MG63 (cell line): ENCODE measurements at regions not wholly inside any gene's neighbourhood (a gene's known extent, or its start where the extent isn't known, plus 50 kb on each side); places are given as distances from the start of the nearest gene placed in this dataset.
A peak's percentile ranks its signal among the peaks of the same experiment; 100 is the strongest.
"Not testable (repeated sequence)": the region's sequence is repeated elsewhere in the genome, so short reads cannot be mapped to it uniquely, and the experiment has no call there.

ENCODE experiments used
- DNase-seq: peaks from one replicate; pipeline ENCODE4 v3.0.0-alpha.2; 2020
- H3K27me3 ChIP-seq: fragments of 250-450 bp; sonication (Bioruptor Pico); 2 replicates; pipeline ENCODE4 v1.5.1; 2020; ENCODE audit warnings: mild to moderate bottlenecking, moderate library complexity
- H3K36me3 ChIP-seq: fragments of 250-450 bp; sonication (Bioruptor Pico); 2 replicates; pipeline ENCODE4 v1.5.1; 2020; ENCODE audit warnings: mild to moderate bottlenecking, moderate library complexity
- H3K4me3 ChIP-seq: fragments of 250-450 bp; sonication (Bioruptor Pico); 2 replicates; pipeline ENCODE4 v1.5.1; 2020; ENCODE audit warnings: mild to moderate bottlenecking, moderate library complexity
- H3K9me3 ChIP-seq: fragments of 250-450 bp; sonication (Bioruptor Pico); 2 replicates; pipeline ENCODE4 v1.5.1; 2020; ENCODE audit warnings: mild to moderate bottlenecking, moderate library complexity

GRCh38 chr2:91742973-91743490, 3051.6 kb downstream of the RPIA start:
- not testable (repeated sequence) for H3K4me3 ChIP-seq, H3K9me3 ChIP-seq, DNase-seq

DNA sequence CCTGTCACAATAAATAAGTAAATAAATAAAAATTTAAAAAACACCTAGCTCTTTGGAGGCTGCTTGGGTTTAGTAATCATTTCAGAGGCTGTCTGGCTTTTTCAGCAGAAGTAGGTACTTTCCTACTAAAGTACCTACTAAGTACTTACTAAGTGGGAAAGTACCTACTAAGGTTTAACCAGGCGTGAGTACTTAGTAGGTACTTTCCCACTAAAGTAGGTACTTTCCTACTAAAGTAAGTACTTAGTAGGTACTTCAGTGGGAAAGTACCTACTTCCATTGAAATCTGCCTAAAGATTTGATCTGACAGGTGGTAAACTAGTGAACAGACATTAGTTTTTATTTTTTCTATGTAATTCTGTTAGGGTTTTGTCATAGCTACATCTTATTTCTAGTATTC, 3052.4 kb downstream of the RPIA start:
- H3K36me3 ChIP-seq, H3K27me3 ChIP-seq, H3K9me3 ChIP-seq, DNase-seq, H3K4me3 ChIP-seq: not testable (repeated sequence)

More at GRCh38 chr2:91742973-91743490, 3051.6 kb downstream of the RPIA start:
- not testable (repeated sequence) for H3K27me3 ChIP-seq, H3K36me3 ChIP-seq

- DNase-seq, H3K4me3 ChIP-seq, H3K36me3 ChIP-seq, H3K27me3 ChIP-seq, H3K9me3 ChIP-seq: not testable (repeated sequence)
Measured at GRCh38 chr2:91744700-91745141, 3053.2 kb downstream of the RPIA start.

GRCh38 chr2:91748902-91749301, 3057.4 kb downstream of the RPIA start:
- Histone ChIP-seq H3K4me3 (no peak overlapping the region), H3K36me3 (no peaks in the 10 kb centered on the region), H3K27me3 (no peaks in the 10 kb centered on the region), H3K9me3 (no peaks in the 10 kb centered on the region)
- no peak for DNase-seq

GRCh38 chr2:91749665-91750064, 3058.2 kb downstream of the RPIA start:
- DNase-seq, H3K9me3 ChIP-seq, H3K4me3 ChIP-seq, H3K27me3 ChIP-seq, H3K36me3 ChIP-seq: not testable (repeated sequence)

GRCh38 chr2:91759361-91759941, 3068.0 kb downstream of the RPIA start:
- DNase-seq, H3K9me3 ChIP-seq, H3K4me3 ChIP-seq, H3K27me3 ChIP-seq, H3K36me3 ChIP-seq: not testable (repeated sequence)

- H3K4me3 ChIP-seq, H3K27me3 ChIP-seq, H3K36me3 ChIP-seq, H3K9me3 ChIP-seq, DNase-seq: not testable (repeated sequence)
Measured at GRCh38 chr2:91760672-91761071, 3069.2 kb downstream of the RPIA start.

DNA sequence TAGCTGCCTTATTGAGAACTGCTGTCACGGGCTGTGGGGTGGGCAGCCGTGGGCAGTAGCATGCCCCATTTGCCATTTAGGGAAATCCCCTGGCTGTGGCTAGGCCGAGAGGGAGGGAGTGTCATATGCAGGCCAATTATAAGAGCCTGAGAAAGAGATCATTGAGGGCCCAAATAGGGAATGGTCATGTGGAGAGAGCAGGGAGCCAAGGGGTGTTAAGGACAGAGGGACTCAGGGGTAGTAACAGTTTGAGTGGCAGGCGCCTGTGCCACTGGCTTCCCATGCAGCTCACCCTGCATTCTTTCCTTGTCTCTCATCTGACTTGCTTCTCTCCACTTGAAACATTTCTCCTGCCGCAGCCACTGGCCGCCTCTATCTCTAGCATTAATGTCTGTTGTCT, 3070.8 kb downstream of the RPIA start:
- not testable (repeated sequence) for H3K4me3 ChIP-seq, H3K27me3 ChIP-seq, DNase-seq, H3K9me3 ChIP-seq, H3K36me3 ChIP-seq

- not testable (repeated sequence) for H3K27me3 ChIP-seq, H3K4me3 ChIP-seq, DNase-seq, H3K36me3 ChIP-seq, H3K9me3 ChIP-seq
Measured at GRCh38 chr2:91763710-91764109, 3072.2 kb downstream of the RPIA start.

DNA sequence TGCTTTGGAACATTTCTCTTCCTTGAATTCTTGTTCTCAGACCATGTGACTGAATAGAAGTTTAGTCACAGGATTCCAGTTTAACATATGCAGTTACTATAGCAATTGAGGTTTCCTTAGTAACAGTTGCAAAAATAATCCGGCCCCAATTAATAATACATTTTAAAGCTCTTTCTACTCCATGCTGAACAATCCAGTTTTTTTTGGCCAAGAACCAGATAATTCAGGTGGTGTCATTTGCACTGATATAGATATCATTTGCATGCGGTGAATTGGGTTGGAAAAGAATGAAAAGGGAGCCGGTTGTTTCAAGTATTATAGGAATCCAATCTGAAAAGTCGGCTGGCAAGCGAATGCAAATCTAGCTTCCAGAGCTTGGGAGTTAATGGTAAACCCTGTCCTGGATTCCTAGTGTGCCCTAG, 3073.1 kb downstream of the RPIA start:
- not testable (repeated sequence) for H3K27me3 ChIP-seq, H3K9me3 ChIP-seq, H3K4me3 ChIP-seq, H3K36me3 ChIP-seq
- peak; percentile 48 for DNase-seq

GRCh38 chr2:91765018-91765754, 3073.7 kb downstream of the RPIA start:
- peak; percentile 77 for DNase-seq
- not testable (repeated sequence) for H3K27me3 ChIP-seq, H3K36me3 ChIP-seq, H3K9me3 ChIP-seq, H3K4me3 ChIP-seq

GRCh38 chr2:91766349-91767048, 3075.0 kb downstream of the RPIA start:
- peak; percentile 86 for DNase-seq
- not testable (repeated sequence) for H3K9me3 ChIP-seq, H3K36me3 ChIP-seq, H3K27me3 ChIP-seq, H3K4me3 ChIP-seq

- H3K27me3 ChIP-seq, DNase-seq, H3K36me3 ChIP-seq, H3K9me3 ChIP-seq, H3K4me3 ChIP-seq: not testable (repeated sequence)
Measured at GRCh38 chr2:91768301-91768700, 3076.8 kb downstream of the RPIA start.

DNA sequence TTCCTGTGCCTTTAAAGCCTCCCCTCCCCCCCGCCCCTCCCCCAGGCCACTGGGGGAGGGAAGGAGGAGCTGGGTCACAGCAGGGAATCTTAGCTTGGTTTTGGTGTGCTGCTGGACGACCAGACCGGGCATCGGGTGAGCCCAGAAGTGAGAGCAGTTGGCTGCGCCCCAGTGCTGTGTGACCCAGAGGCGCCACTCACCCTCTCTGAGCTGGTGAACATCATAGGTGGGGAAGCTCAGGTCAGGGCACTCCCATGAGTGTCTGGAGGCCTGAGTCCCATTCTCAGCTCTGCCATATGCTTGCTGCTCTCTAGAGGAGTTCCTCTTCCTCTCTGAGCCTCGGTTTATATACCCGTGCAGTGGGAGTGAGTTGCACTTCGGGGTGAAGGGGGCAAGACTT, 3077.5 kb downstream of the RPIA start:
- not testable (repeated sequence) for H3K9me3 ChIP-seq, H3K27me3 ChIP-seq

GRCh38 chr2:91770046-91770575, 3078.6 kb downstream of the RPIA start:
- not testable (repeated sequence) for H3K27me3 ChIP-seq, H3K9me3 ChIP-seq, H3K36me3 ChIP-seq, H3K4me3 ChIP-seq, DNase-seq

More for the DNA sequence above, 3077.5 kb downstream of the RPIA start:
- not testable (repeated sequence) for H3K36me3 ChIP-seq, H3K4me3 ChIP-seq, DNase-seq

- not testable (repeated sequence) for H3K9me3 ChIP-seq, H3K36me3 ChIP-seq, DNase-seq, H3K27me3 ChIP-seq, H3K4me3 ChIP-seq
Measured at GRCh38 chr2:91771604-91772003, 3080.1 kb downstream of the RPIA start.

DNA sequence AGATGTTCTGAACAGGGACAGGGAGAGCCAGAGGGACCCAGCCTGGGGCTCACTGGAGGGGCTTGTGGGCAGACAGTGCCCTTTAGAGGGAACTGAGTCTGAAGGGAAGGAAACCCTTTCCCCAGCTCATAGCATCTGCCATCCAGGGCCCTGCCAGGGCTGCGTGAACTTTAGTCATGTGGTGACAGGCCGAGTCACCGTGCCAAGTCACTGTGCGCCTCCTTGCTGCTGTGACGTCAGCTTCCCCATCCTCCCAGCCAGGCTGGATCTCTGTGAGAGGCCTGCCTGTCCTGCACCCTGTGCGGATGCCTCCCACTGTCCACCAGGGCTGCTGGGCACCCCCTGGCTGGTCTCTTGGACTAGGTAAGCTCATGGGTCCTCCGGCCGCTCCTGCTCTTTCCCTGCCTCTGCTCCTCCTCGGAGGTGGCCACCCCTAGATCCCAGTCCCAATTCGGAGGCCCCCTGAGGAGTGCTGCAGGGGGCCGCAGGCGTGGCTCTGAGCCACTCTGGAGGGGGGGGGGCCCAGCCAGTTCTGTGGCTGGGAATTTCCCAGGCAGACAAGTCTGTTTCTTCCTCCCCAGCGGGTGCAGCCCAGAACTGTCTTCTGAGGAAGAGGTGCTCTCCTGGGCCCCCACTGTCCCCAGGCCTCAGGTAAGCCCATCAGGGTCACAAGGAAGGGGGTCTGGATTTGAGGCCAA, 3080.9 kb downstream of the RPIA start:
- H3K9me3 ChIP-seq, H3K36me3 ChIP-seq, H3K27me3 ChIP-seq, H3K4me3 ChIP-seq, DNase-seq: not testable (repeated sequence)
